ENCODE measurements at regions not wholly inside any gene's neighbourhood (a gene's known extent, or its start where the extent isn't known, plus 50 kb on each side); places are given as distances from the start of the nearest gene placed in this dataset.

DNA sequence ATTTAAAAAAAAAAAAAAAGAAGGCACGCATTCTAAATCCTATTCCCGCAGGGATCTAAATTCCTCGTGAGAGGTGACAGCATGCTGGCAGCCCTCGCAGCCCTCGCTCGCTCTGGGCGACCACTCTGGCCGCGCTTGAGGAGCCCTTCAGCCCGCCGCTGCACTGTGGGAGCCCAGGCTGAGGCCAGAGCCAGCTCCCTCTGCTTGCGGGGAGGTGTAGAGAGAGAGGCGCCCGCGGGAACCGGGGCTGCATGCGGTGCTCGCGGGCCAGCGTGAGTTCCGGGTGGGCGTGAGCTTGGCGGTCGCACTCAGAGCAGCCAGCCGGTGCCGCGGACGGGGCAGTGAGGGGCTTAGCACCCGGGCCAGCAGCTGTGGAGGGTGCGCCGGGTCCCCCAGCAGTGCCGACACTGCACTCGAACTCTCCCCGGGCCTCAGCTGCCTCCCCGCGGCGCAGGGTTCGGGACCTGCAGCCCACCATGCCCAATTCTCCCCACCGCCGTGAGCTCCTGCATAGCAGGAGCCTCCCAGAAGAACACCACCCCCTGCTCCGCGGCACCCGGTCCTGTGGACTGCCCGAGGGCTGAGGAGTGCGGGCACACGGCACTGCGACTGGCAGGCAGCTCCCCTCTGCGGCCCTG is 553.9 kb downstream of the LMO7 start:
- DNase-seq (ENCODE audit: low read depth, low spot score) (no peak), FAIRE-seq (no peak)
- Histone ChIP-seq H3K9ac (replicated peaks; ENCODE audit: extremely low read depth, insufficient read depth, low read length) (no peak overlapping the region), H3K79me2 (ENCODE audit: control insufficient read depth, insufficient read depth, low read length) (no peaks in the 10 kb centered on the region), H3K4me1 (ENCODE audit: control insufficient read depth, extremely low read depth, insufficient read depth, low read length) (no peaks in the 10 kb centered on the region), H3K9me3 (replicated peaks; ENCODE audit: control insufficient read depth, insufficient read depth, low read length) (no peaks in the 10 kb centered on the region), H3K4me3 (replicated peaks in 1 of 3; ENCODE audit: insufficient read depth in 1 of 3, low read depth in 1 of 3, low read length in 3 of 3) (no peak overlapping the region), H3K36me3 (ENCODE audit: control insufficient read depth in 2 of 2, extremely low read depth in 1 of 2, insufficient read depth in 2 of 2, low read length in 2 of 2) (no peaks in the 10 kb centered on the region), H2AFZ (ENCODE audit: low read depth, low read length) (no peak overlapping the region), H3K27me3 (ENCODE audit: control insufficient read depth in 2 of 2, insufficient read depth in 2 of 2, low read length in 2 of 2) (no peaks in the 10 kb centered on the region), H3K27ac (ENCODE audit: insufficient read depth, low read depth, low read length) (no peak overlapping the region), H4K20me1 (replicated peaks; ENCODE audit: control insufficient read depth, extremely low read depth, insufficient read depth, low read length) (no peaks in the 10 kb centered on the region), H3K4me2 (ENCODE audit: insufficient read depth, low read length) (no peak overlapping the region), H3K9me1 (replicated peaks; ENCODE audit: control insufficient read depth, extremely low read depth, insufficient read depth, low read length) (no peaks in the 10 kb centered on the region)
- no peak for TF ChIP-seq MYC (IDR thresholded peaks at IDR 0.05; ENCODE audit: low read depth, low read length)
- TF ChIP-seq JUN (IDR thresholded peaks at IDR 0.05; ENCODE audit: borderline replicate concordance, insufficient read depth, insufficient read length, low read depth): no peak
- TF ChIP-seq FOS (IDR thresholded peaks at IDR 0.05; ENCODE audit: borderline replicate concordance, insufficient read depth, low read length): no peak
- no peak for TF ChIP-seq POLR2A (IDR thresholded peaks at IDR 0.05; ENCODE audit: low read depth, low read length)
- TF ChIP-seq GATA2 (IDR thresholded peaks at IDR 0.05; ENCODE audit: insufficient read depth, insufficient read length, low read depth, low read length): no peak
- dilution Hi-C loops (cut with MboI; ENCODE audit: extremely low pct_ligation_motif_present, low sequenced_read_pairs): no loop called here
- ChIA-PET CTCF (interaction anchor here (1.0 kb wide), 1 partner anchor 8 kb away, joined by 3 read pairs; no protein-coding TSS in a partner anchor), POLR2A (no interaction called here)
- BruUV-seq (replicated peaks): no TSS peak
- intact Hi-C loops (cut with micrococcal nuclease): no loop called here

DNA sequence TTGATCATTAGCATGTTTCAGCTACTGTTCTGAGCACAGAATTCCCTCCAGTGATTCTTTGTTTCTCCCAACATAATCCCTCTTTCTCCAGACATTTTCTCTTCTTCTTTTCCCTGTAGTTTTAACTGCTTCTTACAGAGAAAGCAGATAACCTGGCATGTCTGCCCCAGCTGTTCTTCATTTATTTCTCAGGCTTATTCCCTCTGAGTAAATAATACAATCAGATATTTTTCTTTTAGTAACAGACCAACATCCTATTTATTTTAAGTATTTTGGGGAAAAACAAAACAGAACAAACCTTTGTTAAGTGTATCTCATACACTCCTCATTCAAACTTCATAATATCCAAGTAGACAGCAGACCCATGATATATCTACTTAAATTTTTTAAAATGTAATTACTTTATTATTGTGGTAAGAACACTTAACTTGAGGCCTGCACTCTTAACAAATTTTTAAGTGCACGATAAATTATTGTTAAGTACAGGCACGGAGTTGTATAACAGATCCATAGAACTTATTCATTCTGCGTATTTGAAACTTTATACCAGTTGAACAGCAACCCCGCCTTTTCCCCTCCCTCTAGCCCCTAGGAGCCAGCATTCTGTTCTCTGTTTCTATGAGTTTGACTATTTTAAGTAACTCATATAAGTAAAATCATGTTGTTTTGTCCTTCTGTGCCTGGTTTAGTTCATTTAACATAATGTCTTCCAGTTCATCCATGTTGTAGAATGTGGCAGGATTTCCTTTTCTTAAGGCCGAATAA is 540.0 kb downstream of the LMO7 start:
- no peak overlapping the region for H3K4me2 ChIP-seq (ENCODE audit: insufficient read depth, low read length)

More for the DNA sequence above, 540.0 kb downstream of the LMO7 start:
- H3K9ac ChIP-seq (replicated peaks; ENCODE audit: extremely low read depth, insufficient read depth, low read length): no peak overlapping the region
- dilution Hi-C loops (cut with MboI; ENCODE audit: extremely low pct_ligation_motif_present, low sequenced_read_pairs): no loop called here
- FAIRE-seq: no peak
- intact Hi-C loops (cut with micrococcal nuclease): no loop called here
- no peaks in the 10 kb centered on the region for H3K79me2 ChIP-seq (ENCODE audit: control insufficient read depth, insufficient read depth, low read length)
- CTCF ChIA-PET: no interaction called here
- no peak overlapping the region for H2AFZ ChIP-seq (ENCODE audit: low read depth, low read length)
- H3K9me1 ChIP-seq (replicated peaks; ENCODE audit: control insufficient read depth, extremely low read depth, insufficient read depth, low read length): no peaks in the 10 kb centered on the region
- H4K20me1 ChIP-seq (replicated peaks; ENCODE audit: control insufficient read depth, extremely low read depth, insufficient read depth, low read length): no peaks in the 10 kb centered on the region
- POLR2A ChIA-PET: no interaction called here
- no peak overlapping the region for H3K27ac ChIP-seq (ENCODE audit: insufficient read depth, low read depth, low read length)
- H3K4me3 ChIP-seq (replicated peaks in 1 of 3; ENCODE audit: insufficient read depth in 1 of 3, low read depth in 1 of 3, low read length in 3 of 3): no peak overlapping the region
- no peak for DNase-seq (ENCODE audit: low read depth, low spot score)
- H3K9me3 ChIP-seq (replicated peaks; ENCODE audit: control insufficient read depth, insufficient read depth, low read length): no peaks in the 10 kb centered on the region
- H3K4me1 ChIP-seq (ENCODE audit: control insufficient read depth, extremely low read depth, insufficient read depth, low read length): no peaks in the 10 kb centered on the region
- no peaks in the 10 kb centered on the region for H3K36me3 ChIP-seq (ENCODE audit: control insufficient read depth in 2 of 2, extremely low read depth in 1 of 2, insufficient read depth in 2 of 2, low read length in 2 of 2)
- no TSS peak for BruUV-seq (replicated peaks)
- H3K27me3 ChIP-seq (ENCODE audit: control insufficient read depth in 2 of 2, insufficient read depth in 2 of 2, low read length in 2 of 2): no peaks in the 10 kb centered on the region
- TF ChIP-seq POLR2AphosphoS5 (IDR thresholded peaks at IDR 0.05; ENCODE audit: insufficient read depth, low read depth, low read length) (no peak), GATA2 (IDR thresholded peaks at IDR 0.05; ENCODE audit: insufficient read depth, insufficient read length, low read depth, low read length) (no peak), MYC (IDR thresholded peaks at IDR 0.05; ENCODE audit: low read depth, low read length) (no peak), POLR2A (IDR thresholded peaks at IDR 0.05; ENCODE audit: low read depth, low read length) (no peak), FOS (IDR thresholded peaks at IDR 0.05; ENCODE audit: borderline replicate concordance, insufficient read depth, low read length) (no peak), EZH2 (IDR thresholded peaks at IDR 0.05; ENCODE audit: borderline replicate concordance, low read depth, low read length, severe bottlenecking) (no peak), JUN (IDR thresholded peaks at IDR 0.05; ENCODE audit: borderline replicate concordance, insufficient read depth, insufficient read length, low read depth) (no peak)
- TF ChIP-seq, protein P1, sequence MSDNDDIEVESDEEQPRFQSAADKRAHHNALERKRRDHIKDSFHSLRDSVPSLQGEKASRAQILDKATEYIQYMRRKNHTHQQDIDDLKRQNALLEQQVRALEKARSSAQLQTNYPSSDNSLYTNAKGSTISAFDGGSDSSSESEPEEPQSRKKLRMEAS (IDR thresholded peaks at IDR 0.05; ENCODE audit: insufficient read depth, insufficient read length): no peak
- TF ChIP-seq, protein P2, sequence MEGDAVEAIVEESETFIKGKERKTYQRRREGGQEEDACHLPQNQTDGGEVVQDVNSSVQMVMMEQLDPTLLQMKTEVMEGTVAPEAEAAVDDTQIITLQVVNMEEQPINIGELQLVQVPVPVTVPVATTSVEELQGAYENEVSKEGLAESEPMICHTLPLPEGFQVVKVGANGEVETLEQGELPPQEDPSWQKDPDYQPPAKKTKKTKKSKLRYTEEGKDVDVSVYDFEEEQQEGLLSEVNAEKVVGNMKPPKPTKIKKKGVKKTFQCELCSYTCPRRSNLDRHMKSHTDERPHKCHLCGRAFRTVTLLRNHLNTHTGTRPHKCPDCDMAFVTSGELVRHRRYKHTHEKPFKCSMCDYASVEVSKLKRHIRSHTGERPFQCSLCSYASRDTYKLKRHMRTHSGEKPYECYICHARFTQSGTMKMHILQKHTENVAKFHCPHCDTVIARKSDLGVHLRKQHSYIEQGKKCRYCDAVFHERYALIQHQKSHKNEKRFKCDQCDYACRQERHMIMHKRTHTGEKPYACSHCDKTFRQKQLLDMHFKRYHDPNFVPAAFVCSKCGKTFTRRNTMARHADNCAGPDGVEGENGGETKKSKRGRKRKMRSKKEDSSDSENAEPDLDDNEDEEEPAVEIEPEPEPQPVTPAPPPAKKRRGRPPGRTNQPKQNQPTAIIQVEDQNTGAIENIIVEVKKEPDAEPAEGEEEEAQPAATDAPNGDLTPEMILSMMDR (IDR thresholded peaks at IDR 0.05; ENCODE audit: extremely low read depth in 1 of 2, insufficient read depth in 1 of 2, low read depth in 1 of 2, low read length in 2 of 2): no peak

Data from endothelial cell of umbilical vein (primary cell).